Adrenal gland (tissue), 9 donors: ENCODE measurements at regions not wholly inside any gene's neighbourhood (a gene's known extent, or its start where the extent isn't known, plus 50 kb on each side); places are given as distances from the start of the nearest gene placed in this dataset.
A peak's percentile ranks its signal among the peaks of the same experiment; 100 is the strongest.

ENCODE experiments used
- DNase-seq, 7 donors: peaks; one replicate each; pipeline ENCODE4 v3.0.0-alpha.2; 2019 to 2020
- H3K27ac ChIP-seq, 5 donors: fragments of 200-600 bp; sonication (generic) in 4 of 5; 1 replicate in 3 of 5; 2 replicates in 2 of 5; pipeline versions ENCODE4 v1.5.1 to v1.8.0; 2016 to 2020; ENCODE audit warnings: mild to moderate bottlenecking in 1 of 5
- H3K27me3 ChIP-seq: fragments of 200-600 bp; 2 replicates; pipeline ENCODE4 v1.8.0; 2021
- H3K36me3 ChIP-seq, 2 donors: fragments of 200-600 bp; replicated peaks in 1 of 2; 1 replicate in 1 of 2; 2 replicates in 1 of 2; pipeline versions ENCODE4 v1.5.1 to v1.8.0; 2018 to 2022
- H3K4me1 ChIP-seq, 2 donors: fragments of 200-600 bp; replicated peaks in 1 of 2; 1 replicate in 1 of 2; 2 replicates in 1 of 2; pipeline versions ENCODE4 v1.5.1 to v1.8.0; 2018 to 2021
- H3K4me3 ChIP-seq, 4 donors: fragments of 200-600 bp; sonication (generic) in 3 of 4; one replicate each; pipeline ENCODE4 v1.5.1; 2016 to 2018
- H3K9me3 ChIP-seq, 3 donors: fragments of 200-600 bp; sonication (generic) in 1 of 3; replicated peaks in 1 of 3; 1 replicate in 2 of 3; 2 replicates in 1 of 3; pipeline versions ENCODE4 v1.5.1 to v1.8.0; 2016 to 2021
- POLR2A ChIP-seq, 2 donors: fragments of 450-650 bp; IDR thresholded peaks; one replicate each; pipeline ENCODE4 v1.6.1; 2017; ENCODE audit warnings: antibody characterized with exemption in 2 of 2, mild to moderate bottlenecking in 2 of 2, moderate library complexity in 1 of 2
- WGBS, 4 donors: extraction: QIAGEN DNeasy Blood & Tissue Kit in 2 of 4; methylation state at CpG; one replicate each; pipeline versions ENCODE4 v1.1.5 to v1.1.7; 2013 to 2017; 5-methylcytosine and 5-hydroxymethylcytosine counted together
- intact Hi-C, 2 donors: fragments of 100-400 bp; cut with DNase I; formaldehyde crosslinking; loops; one replicate each; pipeline versions ENCODE4 v1.14.1 to v1.15.0; 2022 to 2023
- TF ChIP-seq, protein P1 (sequence below), 6 experiments: fragments of 450-650 bp in 4 of 6; fragments of 200-600 bp in 2 of 6; sonication (generic) in 1 of 6; IDR thresholded peaks; 1 replicate in 5 of 6; 2 replicates in 1 of 6; pipeline versions ENCODE4 v1.5.1 to v1.8.0; 2016 to 2021; ENCODE audit warnings: antibody characterized with exemption in 6 of 6, mild to moderate bottlenecking in 2 of 6, moderate library complexity in 1 of 6
- donor health status: healthy with polysubstance abuse.
- donor health status: Bipolar disorder and iron deficiency.
- donor health status: DM: yes; HTN: yes; CAD: no.
- donor health status: DM: no; HTN: no; CAD: no.
- donor health status: DM: no; HTN: no; CAD: no.

DNA sequence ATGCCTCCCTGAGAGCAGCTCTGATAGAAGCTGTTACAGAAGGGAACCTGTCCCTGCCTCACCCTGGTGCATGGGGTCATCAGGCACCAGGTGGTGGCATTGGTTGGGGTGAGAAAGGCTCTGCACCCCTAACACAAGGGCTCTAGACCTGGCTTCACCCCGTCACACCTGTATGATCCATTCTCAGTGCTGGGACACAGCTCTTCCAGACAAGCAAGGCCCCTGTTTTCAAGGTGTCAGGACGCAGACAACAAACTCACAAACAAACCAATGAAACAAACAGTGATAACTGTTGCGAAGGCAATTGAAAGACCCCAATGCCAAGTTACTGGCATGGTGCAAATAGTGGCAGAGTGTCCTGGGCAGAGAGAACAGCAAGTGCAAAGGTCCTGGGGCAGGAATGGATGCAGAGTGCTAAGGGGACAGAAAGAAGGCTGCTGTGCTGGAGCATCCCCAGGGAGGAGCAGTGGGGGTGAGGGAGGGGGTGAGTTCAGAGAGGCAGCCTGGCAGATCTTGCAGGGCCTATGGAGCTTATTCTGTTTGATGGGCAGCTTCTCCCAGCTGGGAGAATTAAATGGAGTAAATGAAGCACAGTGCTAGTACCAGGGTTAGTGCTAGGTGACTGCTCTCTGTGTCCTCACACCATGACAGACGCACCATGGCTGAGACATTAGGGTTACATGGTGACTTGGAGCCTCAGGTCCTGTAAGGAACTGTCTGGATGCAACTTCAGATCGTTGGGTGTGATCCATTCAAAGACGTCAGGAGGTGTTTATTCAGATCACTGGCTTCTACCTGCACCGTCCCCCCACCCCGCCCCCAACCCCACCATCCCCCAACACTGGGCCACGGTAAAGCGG is 67.9 kb upstream of the UNC5A start:
- Histone ChIP-seq H3K36me3 (no peaks in the 10 kb centered on the region), H3K27me3 (peaks cover 38% of the 10 kb centered on the region), H3K27ac (peak overlapping the region in 1 of 5 donors; percentile 3), H3K4me1 (no peaks in the 10 kb centered on the region), H3K9me3 (no peaks in the 10 kb centered on the region), H3K4me3 (no peak overlapping the region)
- intact Hi-C loops: no loop called here
- WGBS, 4 donors: 49 to 64% (median 50%) methylated on average over 6 to 10 of the region's 10 CpGs
- peak in 1 of 7 donors; percentile 49 for DNase-seq
- no peak for TF ChIP-seq POLR2A (IDR thresholded peaks at IDR 0.05)
- TF ChIP-seq, protein P1, sequence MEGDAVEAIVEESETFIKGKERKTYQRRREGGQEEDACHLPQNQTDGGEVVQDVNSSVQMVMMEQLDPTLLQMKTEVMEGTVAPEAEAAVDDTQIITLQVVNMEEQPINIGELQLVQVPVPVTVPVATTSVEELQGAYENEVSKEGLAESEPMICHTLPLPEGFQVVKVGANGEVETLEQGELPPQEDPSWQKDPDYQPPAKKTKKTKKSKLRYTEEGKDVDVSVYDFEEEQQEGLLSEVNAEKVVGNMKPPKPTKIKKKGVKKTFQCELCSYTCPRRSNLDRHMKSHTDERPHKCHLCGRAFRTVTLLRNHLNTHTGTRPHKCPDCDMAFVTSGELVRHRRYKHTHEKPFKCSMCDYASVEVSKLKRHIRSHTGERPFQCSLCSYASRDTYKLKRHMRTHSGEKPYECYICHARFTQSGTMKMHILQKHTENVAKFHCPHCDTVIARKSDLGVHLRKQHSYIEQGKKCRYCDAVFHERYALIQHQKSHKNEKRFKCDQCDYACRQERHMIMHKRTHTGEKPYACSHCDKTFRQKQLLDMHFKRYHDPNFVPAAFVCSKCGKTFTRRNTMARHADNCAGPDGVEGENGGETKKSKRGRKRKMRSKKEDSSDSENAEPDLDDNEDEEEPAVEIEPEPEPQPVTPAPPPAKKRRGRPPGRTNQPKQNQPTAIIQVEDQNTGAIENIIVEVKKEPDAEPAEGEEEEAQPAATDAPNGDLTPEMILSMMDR (IDR thresholded peaks at IDR 0.05): no peak

DNA sequence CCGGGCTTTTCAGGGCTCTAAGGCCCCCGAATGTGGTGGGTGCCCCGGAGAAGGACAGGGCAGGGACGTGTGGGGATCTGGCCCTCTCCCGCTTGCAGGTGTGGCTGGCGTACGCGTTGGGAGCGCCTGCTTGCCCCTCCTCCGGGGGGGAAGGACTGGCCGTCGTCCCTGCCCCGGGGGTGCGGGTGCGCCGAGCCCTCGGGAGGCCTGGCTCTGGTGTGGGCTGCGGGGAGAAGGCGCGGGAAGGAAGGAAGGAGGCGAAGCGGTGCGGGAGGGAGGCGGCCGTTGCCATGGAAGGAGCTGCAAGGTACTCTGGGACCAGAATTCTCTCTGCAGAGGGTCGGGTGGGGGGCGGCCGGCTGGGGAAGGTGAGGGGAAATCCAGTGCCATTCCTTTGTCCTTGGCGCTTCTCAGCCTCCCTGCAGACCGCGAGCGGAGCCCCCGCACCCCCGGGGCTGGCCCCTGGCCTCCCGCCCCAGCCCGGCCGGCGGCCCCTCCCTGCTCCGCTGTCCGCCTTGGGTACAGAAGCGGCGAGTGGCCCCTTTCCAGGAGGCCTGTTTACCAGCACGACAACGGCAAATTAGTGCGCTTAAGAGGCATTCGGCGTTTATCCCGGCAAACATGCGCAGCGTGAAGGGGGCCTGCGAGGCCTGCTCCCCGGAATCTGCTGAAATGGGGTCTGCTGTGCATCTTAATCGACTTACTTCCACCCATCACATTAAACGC is 67.1 kb upstream of the UNC5A start:
- H3K4me3 ChIP-seq: no peak overlapping the region
- H3K4me1 ChIP-seq: no peaks in the 10 kb centered on the region
- TF ChIP-seq POLR2A (IDR thresholded peaks at IDR 0.05): no peak
- WGBS, 4 donors: 7 to 14% (median 10%) methylated on average over 25 to 54 of the region's 54 CpGs
- intact Hi-C loops: no loop called here
- no peaks in the 10 kb centered on the region for H3K36me3 ChIP-seq
- H3K27me3 ChIP-seq: peaks cover 45% of the 10 kb centered on the region
- H3K9me3 ChIP-seq: no peaks in the 10 kb centered on the region
- H3K27ac ChIP-seq: peak overlapping the region in 1 of 5 donors; percentile 3
- peak in 1 of 7 donors; percentile 61 for DNase-seq

DNA sequence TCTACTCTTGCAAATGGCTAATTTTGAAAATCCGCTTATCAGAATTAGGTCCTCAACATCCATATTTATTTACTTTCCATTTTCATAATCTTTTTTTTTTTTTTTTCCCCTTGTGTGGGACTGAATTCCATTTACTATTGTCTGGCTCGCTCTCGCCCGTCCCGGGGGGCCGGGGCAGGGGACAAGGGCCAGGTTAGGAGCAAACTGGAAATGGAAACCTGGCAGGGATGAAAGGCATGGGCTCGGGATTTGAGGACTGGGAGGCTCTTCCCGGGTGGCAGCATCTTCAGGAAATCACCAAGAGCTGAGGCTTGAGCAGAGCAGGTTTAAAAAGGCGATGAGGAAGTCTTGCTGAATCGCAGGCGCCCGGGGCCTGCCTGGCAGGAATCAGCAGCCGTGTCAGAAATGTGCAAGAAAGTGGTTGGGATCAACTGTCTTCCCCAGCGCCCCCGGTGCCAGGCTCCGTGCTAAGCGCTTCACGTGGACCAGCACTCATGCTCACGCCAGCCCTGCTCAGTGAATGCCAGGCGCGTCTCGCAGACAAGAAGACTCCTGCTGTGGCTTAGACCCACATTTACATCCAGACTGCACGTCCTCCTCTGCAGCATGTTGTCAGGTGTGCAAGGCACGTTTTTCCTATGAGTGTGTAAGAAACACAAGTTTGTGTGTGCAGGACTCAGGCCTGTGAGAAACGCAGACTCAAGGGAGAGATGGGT is 66.3 kb upstream of the UNC5A start:
- Histone ChIP-seq H3K27me3 (peaks cover 48% of the 10 kb centered on the region), H3K4me3 (no peak overlapping the region), H3K4me1 (no peaks in the 10 kb centered on the region), H3K9me3 (no peaks in the 10 kb centered on the region), H3K36me3 (no peaks in the 10 kb centered on the region), H3K27ac (no peak overlapping the region)
- WGBS, 4 donors: 32 to 59% (median 47%) methylated on average over 23 to 25 of the region's 25 CpGs
- TF ChIP-seq, protein P1 (IDR thresholded peaks at IDR 0.05): no peak
- no peak for TF ChIP-seq POLR2A (IDR thresholded peaks at IDR 0.05)
- no peak for DNase-seq
- intact Hi-C loops: no loop called here

DNA sequence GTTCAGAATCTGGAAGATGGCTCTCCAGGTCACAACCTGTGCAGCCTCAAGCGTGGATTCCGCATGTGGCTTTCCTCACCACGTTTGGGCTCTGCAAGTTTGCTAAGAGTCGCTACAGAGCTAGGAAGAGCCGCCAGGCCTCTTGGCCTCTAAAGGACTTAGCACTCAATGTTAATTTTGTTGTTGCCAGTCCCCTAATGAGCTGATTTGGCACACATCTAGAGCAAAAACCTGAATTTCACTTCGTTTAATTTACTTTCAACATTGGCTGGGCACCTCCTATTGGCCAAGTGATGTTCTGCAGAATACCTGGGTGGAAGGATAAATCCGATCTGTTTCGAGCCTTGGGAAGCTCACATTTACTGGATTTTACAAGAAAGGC is 65.8 kb upstream of the UNC5A start:
- DNase-seq: peak in 1 of 7 donors; percentile 51
- no peaks in the 10 kb centered on the region for H3K36me3 ChIP-seq
- H3K27ac ChIP-seq: no peak overlapping the region
- intact Hi-C loops: no loop called here
- no peaks in the 10 kb centered on the region for H3K4me1 ChIP-seq
- no peak overlapping the region for H3K4me3 ChIP-seq
- WGBS, 4 donors: 54 to 70% (median 66%) methylated on average over 8 of the region's 8 CpGs
- TF ChIP-seq, protein P1 (IDR thresholded peaks at IDR 0.05): peak in 1 of 6 experiments; percentile 28
- no peak for TF ChIP-seq POLR2A (IDR thresholded peaks at IDR 0.05)
- no peaks in the 10 kb centered on the region for H3K9me3 ChIP-seq
- H3K27me3 ChIP-seq: peaks cover 50% of the 10 kb centered on the region
